OCI-LY7 (cell line): ENCODE measurements at regions not wholly inside any gene's neighbourhood (a gene's known extent, or its start where the extent isn't known, plus 50 kb on each side); places are given as distances from the start of the nearest gene placed in this dataset.

Experiments
- BruUV-seq: library from RNA; stranded (reverse); fragments of 400-500 nt; replicated peaks from 2 replicates; lab custom pipeline; 2021; lab: Mats Ljungman, UMichigan
- CTCF ChIA-PET: fragments of 300-600 bp; sonication (Branson Sonifier 250); formaldehyde crosslinking; loops from one replicate; lab custom pipeline; 2022; ENCODE audit warnings: antibody characterized with exemption; ENCODE audit not compliant: unreplicated experiment; lab: Charles Lee
- POLR2A ChIA-PET: fragments of 300-600 bp; sonication (Branson Sonifier 250); formaldehyde crosslinking; loops from one replicate; lab custom pipeline; 2022; ENCODE audit warnings: antibody characterized with exemption; lab: Charles Lee
- DNase-seq: peaks from one replicate; pipeline ENCODE4 v3.0.0-alpha.2; 2015; ENCODE audit warnings: low spot score
- H2AFZ ChIP-seq: fragments of 200-600 bp; sonication (generic), shearing (Covaris generic); 2 replicates; pipeline ENCODE4 v1.6.1; 2014; ENCODE audit warnings: mild to moderate bottlenecking, antibody characterized with exemption, low read length, moderate library complexity
- H3K27ac ChIP-seq: fragments of 200-600 bp; sonication (generic); 2 replicates; pipeline ENCODE4 v1.5.1; 2014; ENCODE audit warnings: mixed run types, low read depth, mild to moderate bottlenecking, moderate library complexity, low read length, inconsistent platforms; ENCODE audit not compliant: poor library complexity, severe bottlenecking
- H3K36me3 ChIP-seq: fragments of 200-600 bp; sonication (generic); 2 replicates; pipeline ENCODE4 v1.6.1; 2014; ENCODE audit warnings: mild to moderate bottlenecking, antibody characterized with exemption, low read length, moderate library complexity, mixed read lengths; ENCODE audit not compliant: insufficient read depth
- H3K4me1 ChIP-seq: fragments of 200-600 bp; sonication (generic); 2 replicates; pipeline ENCODE4 v1.5.1; 2014; ENCODE audit warnings: mild to moderate bottlenecking, low read length; ENCODE audit not compliant: insufficient read depth, poor library complexity, severe bottlenecking
- H3K4me2 ChIP-seq: fragments of 200-600 bp; sonication (generic); 2 replicates; pipeline ENCODE4 v1.6.1; 2014; ENCODE audit warnings: mild to moderate bottlenecking, low read length
- H3K4me3 ChIP-seq: fragments of 200-600 bp; sonication (generic); 2 replicates; pipeline ENCODE4 v1.5.1; 2014; ENCODE audit warnings: mild to moderate bottlenecking, low read depth, low read length; ENCODE audit not compliant: poor library complexity, severe bottlenecking
- H3K79me2 ChIP-seq: fragments of 200-600 bp; sonication (generic); 2 replicates; pipeline ENCODE4 v1.6.1; 2016; ENCODE audit warnings: low read depth, mild to moderate bottlenecking, low read length, moderate library complexity, mixed read lengths; ENCODE audit not compliant: insufficient read depth
- H3K9me2 ChIP-seq: fragments of 200-600 bp; sonication (generic); 2 replicates; pipeline ENCODE4 v1.6.1; 2016; ENCODE audit warnings: mild to moderate bottlenecking, low read length, mixed read lengths; ENCODE audit not compliant: insufficient read depth
- H3K9me3 ChIP-seq: fragments of 200-600 bp; sonication (generic); 2 replicates; pipeline ENCODE4 v1.6.1; 2014; ENCODE audit warnings: mild to moderate bottlenecking, mixed run types, low read length, mixed read lengths
- H4K20me1 ChIP-seq: fragments of 200-600 bp; sonication (generic); 2 replicates; pipeline ENCODE4 v1.6.1; 2014; ENCODE audit warnings: mild to moderate bottlenecking, antibody characterized with exemption, low read length, moderate library complexity, mixed read lengths; ENCODE audit not compliant: insufficient read depth
- CTCF ChIP-seq: fragments of 200-600 bp; sonication (generic); conservative IDR thresholded peaks from 2 replicates; pipeline ENCODE4 v1.5.1; 2014; ENCODE audit warnings: mild to moderate bottlenecking, antibody characterized with exemption, low read length, moderate library complexity, mixed read lengths
- EZH2phosphoT487 ChIP-seq: fragments of 200-600 bp; sonication (generic); IDR thresholded peaks from 2 replicates; pipeline ENCODE4 v1.6.1; 2018; ENCODE audit warnings: low read depth, borderline replicate concordance, mild to moderate bottlenecking, mixed run types, antibody characterized with exemption, low read length, moderate library complexity, mixed read lengths
- intact Hi-C: fragments of 100-400 bp; cut with micrococcal nuclease; formaldehyde crosslinking; loops from one replicate; pipeline ENCODE4 v1.10.0; 2022; ENCODE audit not compliant: unreplicated experiment

GRCh38 chr4:59058543-59058942, 1948.4 kb upstream of the IGFBP7 start:
- ChIA-PET POLR2A (interaction anchor here (0.6 kb wide), 1 partner anchor 554 kb away, joined by 3 read pairs; no protein-coding TSS in a partner anchor), CTCF (no interaction called here)
- H3K9me2 ChIP-seq: no peaks in the 10 kb centered on the region
- no peak overlapping the region for H3K4me3 ChIP-seq
- no peaks in the 10 kb centered on the region for H3K79me2 ChIP-seq
- no peak for DNase-seq
- no TSS peak for BruUV-seq
- no peaks in the 10 kb centered on the region for H3K9me3 ChIP-seq
- no peaks in the 10 kb centered on the region for H3K4me1 ChIP-seq
- TF ChIP-seq CTCF: no peak
- no peak for TF ChIP-seq EZH2phosphoT487
- H2AFZ ChIP-seq: no peak overlapping the region
- H4K20me1 ChIP-seq: no peaks in the 10 kb centered on the region
- no peak overlapping the region for H3K27ac ChIP-seq
- intact Hi-C loops: no loop called here
- no peaks in the 10 kb centered on the region for H3K36me3 ChIP-seq
- H3K4me2 ChIP-seq: no peak overlapping the region

GRCh38 chr4:59060002-59060846, 1950.0 kb upstream of the IGFBP7 start:
- Histone ChIP-seq H3K36me3 (no peaks in the 10 kb centered on the region), H4K20me1 (no peaks in the 10 kb centered on the region), H3K4me3 (no peak overlapping the region), H3K27ac (no peak overlapping the region), H3K4me1 (no peaks in the 10 kb centered on the region), H3K79me2 (no peaks in the 10 kb centered on the region), H3K9me2 (no peaks in the 10 kb centered on the region), H3K9me3 (no peaks in the 10 kb centered on the region), H2AFZ (no peak overlapping the region), H3K4me2 (no peak overlapping the region)
- DNase-seq: no peak
- no TSS peak for BruUV-seq
- CTCF ChIA-PET: no interaction called here
- intact Hi-C loops: no loop called here
- no peak for TF ChIP-seq CTCF
- no peak for TF ChIP-seq EZH2phosphoT487
- POLR2A ChIA-PET: no interaction called here

GRCh38 chr4:59060895-59061294, 1950.7 kb upstream of the IGFBP7 start:
- no peak overlapping the region for H2AFZ ChIP-seq
- no peaks in the 10 kb centered on the region for H3K9me3 ChIP-seq
- H3K9me2 ChIP-seq: no peaks in the 10 kb centered on the region
- POLR2A ChIA-PET: no interaction called here
- H3K27ac ChIP-seq: no peak overlapping the region
- TF ChIP-seq EZH2phosphoT487 (no peak), CTCF (no peak)
- BruUV-seq: no TSS peak
- no peaks in the 10 kb centered on the region for H4K20me1 ChIP-seq
- DNase-seq: no peak
- no peaks in the 10 kb centered on the region for H3K4me1 ChIP-seq
- H3K4me3 ChIP-seq: no peak overlapping the region
- CTCF ChIA-PET: no interaction called here
- intact Hi-C loops: no loop called here
- no peak overlapping the region for H3K4me2 ChIP-seq
- no peaks in the 10 kb centered on the region for H3K36me3 ChIP-seq
- no peaks in the 10 kb centered on the region for H3K79me2 ChIP-seq
